ENCODE measurements at regions not wholly inside any gene's neighbourhood (a gene's known extent, or its start where the extent isn't known, plus 50 kb on each side); places are given as distances from the start of the nearest gene placed in this dataset.

GRCh38 chr15:97061392-97061791, 730.9 kb downstream of the NR2F2 start:
- TF ChIP-seq TEAD4 (IDR thresholded peaks at IDR 0.05; ENCODE audit: low read length) (no peak), TEAD4 (CRISPR knock-in tag; IDR thresholded peaks at IDR 0.05; ENCODE audit: borderline replicate concordance) (no peak), CEBPB (tag; IDR thresholded peaks at IDR 0.05) (no peak), ZNF354B (CRISPR knock-in tag; IDR thresholded peaks at IDR 0.05) (no peak), EGR1 (conservative IDR thresholded peaks at IDR 0.05) (no peak), RFX5 (IDR thresholded peaks at IDR 0.05; ENCODE audit: low read depth, low read length) (no peak), ZBTB33 (CRISPR knock-in tag; IDR thresholded peaks at IDR 0.05) (no peak), KAT7 (CRISPR knock-in tag; IDR thresholded peaks at IDR 0.05; ENCODE audit: borderline replicate concordance) (no peak), ARID3B (CRISPR knock-in tag; IDR thresholded peaks at IDR 0.05; ENCODE audit: borderline replicate concordance) (no peak), BDP1 (IDR thresholded peaks at IDR 0.05; ENCODE audit: insufficient read depth, insufficient read length) (no peak), ZNF224 (CRISPR knock-in tag; IDR thresholded peaks at IDR 0.05) (no peak), ATF4 (CRISPR knock-in tag; IDR thresholded peaks at IDR 0.05) (no peak), CTCF (IDR thresholded peaks at IDR 0.05 in 2 of 3, conservative IDR thresholded peaks at IDR 0.05 in 1 of 3; ENCODE audit: insufficient read depth in 2 of 3, low read depth in 1 of 3, low read length in 3 of 3) (no peak), NCOA2 (IDR thresholded peaks at IDR 0.05; ENCODE audit: partially characterized antibody in 2 of 2) (no peak), FOXJ3 (CRISPR knock-in tag; IDR thresholded peaks at IDR 0.05) (no peak)

Data from K562 (cell line).